ENCODE measurements at regions not wholly inside any gene's neighbourhood (a gene's known extent, or its start where the extent isn't known, plus 50 kb on each side); places are given as distances from the start of the nearest gene placed in this dataset.

DNA sequence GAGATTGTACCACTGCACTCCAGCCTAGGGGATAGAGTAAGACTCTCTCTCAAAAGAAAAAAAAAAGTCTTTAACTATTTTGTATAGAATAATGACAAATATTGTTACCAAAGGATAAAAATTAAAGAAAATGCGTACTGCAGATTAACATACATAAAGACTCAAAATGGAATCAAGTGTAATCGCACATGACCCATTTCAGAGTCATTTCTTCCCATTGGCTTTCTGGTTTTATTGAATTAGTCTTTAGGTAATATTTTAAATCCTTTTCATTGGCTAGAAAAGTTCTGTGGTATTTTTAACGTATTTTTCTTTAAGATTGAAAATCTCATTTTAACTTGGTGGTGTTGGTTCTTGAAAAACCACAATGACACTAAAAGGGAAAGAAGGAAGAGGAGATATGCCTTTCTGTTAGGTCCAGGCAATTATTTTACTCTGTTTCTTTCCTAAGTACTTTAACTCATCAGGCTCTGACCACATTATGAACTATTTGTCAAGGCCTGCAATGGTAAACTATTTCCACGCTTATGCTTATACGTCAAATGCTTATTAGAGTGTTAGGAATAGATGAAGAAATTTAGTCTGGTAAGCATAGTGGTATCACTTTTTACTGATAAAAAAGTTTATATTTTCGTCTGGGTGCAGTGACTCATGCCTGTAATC lies 52.3 kb downstream of the PLEKHG1 start:
- DNase-seq: no peak

DNA sequence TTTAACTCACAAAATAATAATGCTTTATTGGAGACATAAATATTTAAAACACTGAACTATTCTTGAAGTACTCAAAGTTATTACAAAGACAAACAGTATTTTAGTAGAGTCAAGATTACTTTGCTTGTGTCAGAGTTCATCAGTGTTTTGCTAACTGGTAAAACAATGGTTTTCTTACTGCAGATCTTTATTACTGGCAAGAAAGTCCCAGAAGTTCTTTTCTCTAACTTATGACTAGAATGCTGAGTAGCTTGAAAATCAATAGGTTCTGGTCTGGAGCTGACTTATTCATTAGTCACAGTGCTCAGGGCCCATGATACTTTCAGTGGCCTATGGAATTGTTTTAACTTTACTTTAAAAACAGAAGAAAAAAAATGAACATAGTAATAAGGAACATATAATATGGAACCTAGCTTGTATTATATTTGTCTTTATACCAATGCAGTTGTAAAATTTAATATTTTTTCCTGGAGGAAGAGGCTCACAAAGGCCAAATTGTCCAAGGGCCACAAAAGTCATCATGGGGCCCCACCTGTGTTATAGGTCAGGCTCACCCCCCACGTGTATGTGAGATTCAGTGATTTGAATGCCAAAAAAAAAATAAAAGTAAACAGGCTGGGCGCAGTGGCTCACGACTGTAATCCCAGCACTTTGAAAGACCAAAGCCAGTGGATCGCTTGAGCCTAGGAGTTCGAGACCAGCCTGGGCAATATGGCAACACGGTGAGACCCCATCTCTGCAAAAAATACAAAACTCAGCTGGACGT lies 53.3 kb downstream of the PLEKHG1 start:
- no peak for DNase-seq

DNA sequence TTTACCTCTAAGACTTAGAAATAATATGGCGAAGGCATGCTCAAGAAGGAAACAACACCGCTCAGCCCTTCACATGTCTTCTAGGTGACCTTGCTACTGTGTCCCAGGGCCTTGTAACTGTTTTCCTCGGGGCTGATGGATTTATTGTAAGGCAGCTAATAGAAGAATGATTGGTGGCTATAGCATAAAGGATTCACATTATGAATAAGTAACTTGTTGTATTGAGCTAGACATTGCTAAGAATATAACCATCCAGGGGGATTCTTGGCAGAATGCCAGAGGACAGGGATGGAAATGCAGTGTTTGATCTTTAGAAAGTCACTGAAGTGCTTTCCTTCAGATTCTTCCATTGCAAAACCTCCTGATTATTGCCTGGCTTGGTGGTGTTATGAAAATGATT lies 54.9 kb downstream of the PLEKHG1 start:
- DNase-seq: no peak

DNA sequence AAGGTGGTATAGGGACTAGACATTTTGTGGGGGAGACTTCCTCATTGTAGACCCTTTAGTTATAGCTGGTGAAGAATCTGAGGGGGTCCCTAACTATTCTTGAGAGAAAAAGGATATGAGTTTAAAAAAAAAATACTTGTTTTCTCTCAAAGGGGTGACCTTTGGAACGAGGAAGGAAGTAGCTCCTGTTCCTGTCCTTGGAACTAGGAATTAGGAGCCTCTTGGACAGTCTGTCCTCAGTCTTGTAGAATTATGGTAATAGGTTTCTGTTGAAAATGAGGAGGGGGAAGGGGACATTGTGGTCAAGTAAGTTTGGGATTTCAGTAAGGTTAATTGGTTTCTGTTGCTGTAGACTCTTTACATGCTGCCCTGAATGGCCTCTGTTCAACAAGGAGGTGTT lies 56.5 kb downstream of the PLEKHG1 start:
- no peak for DNase-seq

DNA sequence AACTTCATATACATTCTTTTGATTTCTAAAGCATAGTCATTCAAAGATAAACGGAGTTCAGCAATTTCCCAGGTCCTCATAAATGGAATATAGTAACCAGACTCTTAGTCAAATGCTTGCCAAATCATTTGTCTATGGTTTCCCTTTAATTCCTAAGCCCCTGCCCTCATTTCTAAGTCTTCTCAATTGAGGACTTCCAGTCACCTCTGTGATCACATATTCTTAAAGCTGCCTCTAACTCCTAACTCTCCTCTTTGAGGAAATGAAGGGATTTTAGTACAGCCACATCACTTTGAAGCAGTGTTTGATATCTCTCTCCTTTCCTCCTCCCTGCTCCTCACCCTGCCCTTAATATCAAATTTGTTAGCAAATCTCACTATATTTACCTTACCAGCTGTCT lies 58.7 kb downstream of the PLEKHG1 start:
- DNase-seq: no peak

DNA sequence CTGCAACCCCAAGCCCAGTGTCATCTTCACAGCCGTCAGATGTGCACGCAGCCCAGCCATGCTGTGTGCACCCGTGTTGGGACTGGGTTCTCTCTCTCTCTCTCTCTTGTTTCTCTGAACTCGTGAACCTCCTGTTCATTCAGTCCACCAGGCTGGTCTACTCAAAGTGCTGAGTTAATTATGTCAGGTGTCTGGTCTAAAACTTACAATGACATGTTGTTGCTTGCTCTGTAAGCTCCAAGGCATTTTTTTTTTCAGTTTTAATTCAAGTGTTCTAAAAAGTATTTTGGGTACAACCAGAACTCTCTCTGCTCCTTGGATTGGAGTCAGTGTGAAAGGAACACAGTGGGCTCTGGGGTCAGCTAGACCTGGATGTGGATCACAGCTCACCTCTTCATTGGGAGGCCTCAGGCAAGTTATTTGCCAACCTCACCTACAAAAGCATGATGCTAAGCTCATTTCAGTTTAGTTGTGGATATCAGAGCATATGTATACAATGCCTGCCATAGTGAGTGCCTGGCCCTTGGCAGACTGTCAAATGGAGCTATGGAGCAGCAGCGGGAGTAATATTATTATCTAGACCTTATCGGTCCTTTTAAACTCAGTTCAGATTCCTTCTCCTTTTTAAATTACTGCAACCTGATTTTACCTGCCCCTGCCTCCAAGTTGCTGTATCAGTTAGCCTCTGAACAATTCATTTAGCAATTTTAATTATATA lies 59.5 kb downstream of the PLEKHG1 start:
- no peak for DNase-seq

DNA sequence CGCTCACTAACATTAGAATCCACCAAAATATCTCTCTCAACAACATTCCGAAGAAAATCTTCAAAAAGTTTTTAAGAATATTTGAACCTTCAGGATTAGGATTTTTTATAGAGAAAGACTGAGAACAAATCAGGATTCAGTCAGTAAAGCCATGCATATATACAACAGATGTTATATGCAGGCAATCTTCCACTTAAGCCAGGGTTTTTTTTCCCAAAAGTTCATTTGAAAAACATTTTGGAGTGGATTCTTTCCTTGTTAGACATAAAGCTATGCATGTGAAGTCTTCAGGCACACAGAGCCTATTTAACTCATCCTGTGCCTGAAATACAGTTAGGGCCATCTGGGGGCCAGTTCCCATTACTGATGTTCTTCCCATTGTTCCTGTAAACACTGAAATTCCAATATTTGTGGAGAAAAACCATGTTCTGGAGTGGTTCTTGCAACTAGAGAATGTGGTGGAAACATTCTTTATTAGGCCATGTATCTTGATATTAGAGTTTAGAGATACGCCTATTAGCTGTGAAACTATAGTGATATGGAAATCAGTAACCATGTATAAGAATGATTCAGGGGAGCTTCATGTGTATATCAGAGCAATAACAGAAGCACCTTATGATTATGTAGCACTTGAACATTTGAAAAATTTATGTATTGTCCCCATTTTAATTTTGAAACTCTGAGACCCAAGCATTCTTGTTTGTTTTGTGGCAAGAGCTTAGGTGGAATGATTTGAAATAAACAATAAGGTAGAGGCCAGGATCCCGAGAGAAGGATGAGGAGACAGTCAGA lies 61.7 kb downstream of the PLEKHG1 start:
- no peak for DNase-seq

DNA sequence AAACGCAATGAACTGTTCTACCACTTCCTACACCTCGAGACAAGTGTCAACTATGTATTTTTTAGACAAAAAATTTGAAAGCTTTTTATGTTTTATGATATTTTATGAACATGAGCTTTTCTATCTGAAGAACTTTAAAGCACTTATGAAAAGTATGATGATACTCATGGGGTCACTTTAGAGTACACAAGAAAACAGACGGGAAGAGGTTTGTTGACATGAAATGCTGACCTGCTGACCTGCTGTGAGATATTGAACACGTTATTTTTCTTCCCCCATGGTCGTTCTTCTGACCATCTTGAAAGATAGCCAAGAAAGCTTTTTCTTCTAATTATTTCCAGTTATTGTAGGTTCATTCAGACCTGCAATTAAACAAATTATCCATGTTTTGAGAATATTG lies 63.1 kb downstream of the PLEKHG1 start:
- no peak for DNase-seq

DNA sequence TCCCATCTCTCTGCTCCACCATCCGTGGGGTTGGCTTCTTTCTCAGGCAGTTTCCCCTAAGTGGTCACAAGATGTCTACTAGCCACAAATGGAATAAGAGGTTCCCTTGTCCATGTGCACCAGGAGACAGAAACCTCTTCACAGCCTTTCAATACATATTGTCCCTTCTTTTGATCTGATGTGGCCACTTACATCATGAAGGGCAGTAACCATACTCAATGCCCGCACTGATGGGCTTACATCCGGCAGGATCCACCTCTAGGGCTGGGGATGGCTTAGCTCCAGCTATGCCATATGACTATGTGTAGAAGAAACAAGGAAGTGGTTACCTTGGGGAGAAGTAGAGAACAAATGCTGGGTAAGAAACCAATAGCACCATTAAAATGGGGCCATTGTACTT lies 64.4 kb downstream of the PLEKHG1 start:
- DNase-seq: no peak

DNA sequence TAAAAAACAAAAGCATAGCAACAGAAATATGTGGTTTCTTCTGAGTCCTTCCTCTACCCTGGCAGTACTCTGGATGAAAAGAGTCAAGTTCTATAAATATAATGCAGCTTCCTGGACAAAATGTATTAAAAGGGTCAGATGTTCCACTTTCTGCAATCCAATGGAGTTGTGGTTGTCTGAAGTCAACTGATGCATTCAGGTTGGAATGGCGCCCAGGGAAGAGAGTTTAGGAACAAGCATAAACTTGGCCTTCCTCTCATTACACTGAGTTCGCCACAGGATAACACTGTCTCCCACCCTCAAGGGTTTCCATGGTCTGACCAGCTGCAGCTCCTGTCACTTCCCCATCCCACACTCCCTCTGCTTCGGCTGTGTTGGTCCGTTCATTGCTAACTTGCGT lies 66.4 kb downstream of the PLEKHG1 start:
- no peak for DNase-seq

DNA sequence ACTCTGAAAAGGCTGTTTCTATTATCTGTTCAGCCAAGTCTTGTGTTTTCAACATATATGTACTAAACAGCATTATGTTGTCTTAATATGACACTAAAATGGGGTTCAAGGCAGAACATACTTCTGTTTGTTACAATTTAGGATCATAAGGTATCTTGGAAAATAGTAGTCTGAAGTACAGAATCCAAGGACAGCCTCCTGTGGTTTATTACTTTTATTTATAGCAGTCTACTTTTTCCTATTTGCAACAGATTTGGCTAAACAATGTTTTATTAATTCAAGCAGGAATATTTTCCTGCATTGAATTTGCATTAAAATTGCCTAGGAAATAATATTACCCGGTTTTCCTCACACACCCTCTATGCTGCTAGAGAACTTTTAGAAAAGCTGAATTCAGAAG lies 67.7 kb downstream of the PLEKHG1 start:
- DNase-seq: no peak

DNA sequence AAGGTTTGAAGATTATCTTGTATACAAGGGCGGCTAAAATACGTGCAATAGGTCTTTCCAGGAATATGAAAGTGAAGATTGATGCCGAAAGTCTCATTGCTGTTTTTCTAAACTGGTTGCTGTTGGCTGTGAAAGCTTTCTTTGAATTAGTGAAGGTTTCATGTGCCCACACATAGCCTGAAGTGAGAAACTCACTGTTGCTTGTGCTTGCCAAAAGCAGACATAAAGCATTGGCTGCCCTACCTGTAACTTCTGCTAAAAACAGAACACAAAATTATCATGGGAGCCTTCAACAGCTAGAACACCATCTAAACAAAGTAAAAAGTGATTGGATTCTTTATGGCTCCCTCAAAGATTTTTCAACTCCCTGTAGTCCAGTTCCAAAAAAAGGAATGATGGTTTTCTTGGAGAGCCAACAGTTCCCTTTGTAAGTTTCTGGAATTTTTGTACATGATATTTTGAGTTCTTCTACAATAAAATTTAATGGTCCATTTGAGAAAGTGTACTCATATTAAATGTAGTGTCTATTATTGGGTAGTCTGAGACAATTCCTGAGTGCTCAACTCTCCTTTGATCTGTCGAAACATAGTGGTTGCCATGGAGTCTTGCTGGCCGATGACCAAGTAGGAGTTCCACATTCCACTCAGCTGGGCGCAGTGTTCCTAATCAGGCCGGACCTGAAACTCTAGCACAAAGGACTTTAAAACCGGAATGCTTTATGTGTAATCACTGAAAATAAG lies 68.5 kb downstream of the PLEKHG1 start:
- DNase-seq: no peak

DNA sequence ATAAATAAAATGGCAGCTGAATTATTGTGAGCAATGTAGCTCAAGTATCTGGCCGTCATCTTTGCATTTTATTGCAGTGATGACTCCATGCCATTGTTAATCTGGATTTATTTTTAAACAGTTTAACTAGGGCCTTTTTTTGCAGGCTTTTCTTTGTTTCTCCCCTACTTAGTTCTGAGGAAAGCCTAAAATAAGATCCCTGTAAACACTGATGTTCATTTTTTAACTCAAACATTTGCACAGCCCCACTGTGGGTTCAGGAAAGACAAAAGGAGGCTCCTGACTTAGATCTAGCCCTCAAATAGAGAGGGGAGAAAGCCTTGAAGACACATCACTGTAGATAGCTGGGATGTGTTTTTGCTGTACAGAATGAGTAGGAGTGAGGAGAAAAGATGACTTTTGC lies 69.2 kb downstream of the PLEKHG1 start:
- DNase-seq: no peak

DNA sequence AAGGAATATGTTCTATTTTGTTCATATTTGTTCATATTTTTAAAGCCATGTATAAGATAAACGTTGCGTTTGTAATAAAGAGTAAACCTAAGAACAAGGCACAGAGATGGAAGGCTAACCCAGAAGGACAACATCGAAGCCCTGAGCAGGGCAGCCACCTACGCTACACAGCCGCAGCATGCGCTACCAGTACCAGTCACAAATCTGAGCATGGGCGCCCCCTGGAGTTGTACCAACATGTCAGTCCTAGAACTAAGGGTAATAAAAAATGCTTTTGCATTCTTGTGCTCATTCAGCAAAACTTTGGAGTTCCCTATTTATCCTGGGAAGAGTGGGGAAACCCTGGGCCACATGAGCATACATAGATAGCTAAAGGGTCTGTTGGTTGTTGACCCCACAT lies 70.6 kb downstream of the PLEKHG1 start:
- DNase-seq: no peak

DNA sequence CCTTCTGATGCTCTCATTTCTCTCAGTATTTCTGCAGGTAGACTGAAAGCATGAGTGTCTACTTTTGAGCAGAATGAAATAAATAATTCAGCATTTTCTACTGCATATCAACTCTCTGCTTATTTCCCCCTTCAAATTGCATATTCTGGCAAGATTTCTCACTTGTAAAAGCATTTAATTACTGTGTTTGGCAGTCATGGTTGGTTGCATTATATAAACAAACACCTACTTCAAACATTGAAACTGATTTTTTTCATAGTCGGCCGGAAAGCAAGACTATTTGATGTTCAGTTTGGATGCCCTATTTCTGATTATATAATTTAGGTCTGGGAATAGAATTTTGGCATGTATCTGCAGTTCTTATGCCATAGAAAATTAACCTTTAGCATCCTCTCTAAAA lies 73.1 kb downstream of the PLEKHG1 start:
- DNase-seq: no peak

DNA sequence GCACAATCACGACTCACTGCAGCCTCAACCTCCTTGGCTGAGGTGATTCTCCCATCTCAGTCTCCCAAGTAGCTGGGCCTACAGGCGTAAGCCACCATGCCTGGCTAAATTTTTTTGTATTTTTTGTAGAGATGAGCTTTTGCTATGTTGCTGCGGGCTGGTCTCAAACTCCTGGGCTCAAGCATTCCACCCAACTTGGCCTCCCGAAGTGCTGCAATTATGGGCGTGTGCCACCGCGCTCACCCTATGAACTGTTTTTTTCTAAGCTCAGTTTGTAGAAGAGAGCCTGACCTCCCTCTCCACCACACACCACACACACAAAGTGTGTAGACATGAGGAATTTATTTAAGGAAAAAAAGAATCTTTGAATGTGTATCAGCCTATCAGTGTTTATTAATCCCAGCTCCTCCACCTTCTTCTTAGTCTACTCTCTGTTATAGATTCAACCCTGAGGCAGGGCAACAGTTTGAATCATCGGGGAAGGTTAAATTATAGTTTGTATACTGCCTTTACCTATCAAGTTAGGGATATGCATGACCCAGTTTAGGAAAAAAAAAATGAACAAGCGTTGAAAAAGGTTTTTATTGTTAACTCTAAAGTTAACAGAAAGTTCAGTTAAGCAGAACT lies 74.1 kb downstream of the PLEKHG1 start:
- DNase-seq: no peak

DNA sequence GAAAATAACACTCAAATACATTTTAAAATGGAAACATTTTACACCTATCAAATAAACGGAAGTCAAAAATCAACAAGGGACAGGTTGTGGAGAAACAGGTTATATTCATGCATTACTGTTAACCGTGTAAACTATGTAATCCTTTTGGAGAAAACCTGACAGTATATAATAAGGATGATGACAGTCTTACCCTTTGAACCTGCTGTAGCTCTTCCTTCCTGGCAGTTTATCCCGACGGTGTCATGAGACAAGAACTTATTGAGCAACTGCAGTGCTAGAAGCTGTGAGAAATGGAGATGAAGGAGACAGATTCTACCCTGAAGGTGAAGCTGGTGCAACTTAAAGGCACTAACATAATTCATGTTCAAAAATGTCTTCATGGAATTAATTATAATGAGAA lies 76.7 kb downstream of the PLEKHG1 start:
- no peak for DNase-seq

DNA sequence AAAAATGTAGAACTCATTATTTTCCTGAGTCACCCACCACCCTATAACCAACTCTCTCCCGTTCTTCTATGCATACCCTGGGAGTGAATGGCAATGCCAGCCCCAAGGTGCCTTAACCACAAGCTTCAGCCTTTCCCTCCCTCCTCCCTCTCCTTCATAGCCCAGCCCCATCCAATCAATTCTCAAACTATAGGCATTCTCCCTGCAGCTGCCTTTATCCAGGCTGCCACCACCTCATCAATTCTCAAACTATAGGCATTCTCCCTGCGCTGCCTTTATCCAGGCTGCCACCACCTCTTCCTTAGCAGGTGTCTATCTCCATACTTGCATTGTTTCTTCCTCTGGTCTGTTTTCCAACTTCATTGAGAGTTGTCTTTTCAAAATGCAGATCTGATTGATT lies 77.1 kb downstream of the PLEKHG1 start:
- DNase-seq: no peak

DNA sequence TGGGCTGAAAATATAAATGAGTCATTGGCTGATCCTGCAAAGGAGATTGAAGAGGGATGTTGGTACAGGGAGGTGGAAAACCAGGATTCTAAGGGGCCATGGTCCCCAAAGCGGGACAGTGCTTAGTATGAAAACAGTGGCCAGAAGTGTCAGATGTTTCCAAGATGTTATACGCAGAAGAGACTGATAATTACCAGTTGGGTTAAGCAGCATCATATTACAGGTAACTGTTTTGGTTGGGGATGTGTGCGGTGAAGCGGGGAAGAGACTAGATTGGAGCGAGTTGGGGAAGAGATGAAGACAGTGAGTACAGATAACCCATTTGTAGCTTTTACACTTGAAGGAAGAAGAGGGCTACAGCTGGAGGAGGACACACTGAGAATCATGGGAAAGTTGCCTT lies 80.8 kb downstream of the PLEKHG1 start:
- DNase-seq: no peak

DNA sequence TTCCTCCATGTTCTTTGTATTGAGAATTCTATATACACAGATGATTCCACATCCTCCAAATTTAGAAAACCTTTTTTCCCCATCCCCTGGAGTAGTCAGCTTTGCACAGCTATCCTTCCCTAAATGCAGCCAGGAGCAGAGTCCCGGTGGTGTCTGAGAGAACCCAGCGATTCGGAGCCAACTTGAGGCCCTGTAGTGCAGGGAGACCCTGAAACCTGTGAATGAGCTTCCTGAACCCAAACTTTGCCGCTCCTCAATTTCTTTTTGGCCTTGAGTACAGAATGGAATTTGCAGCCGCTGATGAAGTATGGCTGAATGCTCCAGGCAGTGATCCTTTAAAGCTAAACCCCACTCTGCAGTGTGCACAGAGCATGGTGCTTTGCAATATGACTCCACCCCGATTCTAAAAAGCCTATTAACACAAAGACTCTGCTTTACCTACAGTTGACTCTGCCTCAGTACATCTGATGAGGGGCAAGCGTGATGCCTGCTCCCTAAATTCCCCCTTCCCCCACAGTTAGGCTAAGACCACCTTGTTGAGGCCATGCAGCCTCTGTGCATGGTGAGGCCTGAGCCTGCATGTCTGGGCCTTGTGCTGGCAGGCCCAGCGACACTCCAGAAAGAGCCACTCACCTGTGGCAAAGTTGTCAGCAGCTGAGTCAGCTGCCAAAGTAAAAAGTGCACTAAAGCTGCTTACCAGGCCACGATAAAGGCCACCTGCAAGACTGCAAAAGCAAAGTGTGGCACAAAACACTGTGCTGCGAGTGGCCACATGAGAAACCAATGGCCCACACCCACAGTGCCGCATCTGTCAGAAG lies 82.1 kb downstream of the PLEKHG1 start:
- no peak for DNase-seq

DNA sequence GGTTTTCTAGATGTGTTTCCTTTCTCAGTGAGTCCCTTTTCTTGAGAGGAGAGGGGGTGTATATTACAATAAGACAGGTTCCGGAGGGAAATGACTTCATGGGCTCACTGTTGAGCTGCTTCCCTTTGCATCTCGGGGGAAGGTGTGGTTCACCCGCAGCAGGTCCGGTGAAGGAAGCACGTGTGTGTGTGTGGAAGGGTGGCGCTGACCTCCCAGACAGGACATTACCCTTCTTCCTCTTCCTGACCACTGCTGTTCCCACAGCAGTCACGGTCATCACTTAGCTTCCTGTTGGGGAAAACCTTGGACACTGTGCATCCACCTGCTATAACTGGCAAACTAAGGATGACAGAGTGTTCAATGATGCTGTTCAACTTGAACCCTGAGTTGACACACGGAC lies 83.6 kb downstream of the PLEKHG1 start:
- no peak for DNase-seq
